GM19328 (cell line): ENCODE measurements at regions not wholly inside any gene's neighbourhood (a gene's known extent, or its start where the extent isn't known, plus 50 kb on each side); places are given as distances from the start of the nearest gene placed in this dataset.

Experiments used
- ATAC-seq: cut with Tn5 transposase; IDR thresholded peaks from one replicate; pipeline ENCODE4 v1.9.1; 2021; ENCODE audit warnings: mild to moderate bottlenecking, moderate library complexity; ENCODE audit not compliant: unreplicated experiment

- no peak for ATAC-seq
These were observed 118.2 kb upstream of the C7orf33 start for GRCh38 chr7:148472406-148472805.

GRCh38 chr7:148473703-148474480 lies 116.7 kb upstream of the C7orf33 start:
- ATAC-seq: no peak

GRCh38 chr7:148474481-148475025 lies 116.0 kb upstream of the C7orf33 start:
- no peak for ATAC-seq

- no peak for ATAC-seq
These were observed 112.0 kb upstream of the C7orf33 start for GRCh38 chr7:148478551-148478950.

- no peak for ATAC-seq
These were observed 110.0 kb upstream of the C7orf33 start for GRCh38 chr7:148480479-148481146.

- ATAC-seq: no peak
These were observed 109.4 kb upstream of the C7orf33 start for GRCh38 chr7:148481147-148481526.

GRCh38 chr7:148481971-148482626 lies 108.5 kb upstream of the C7orf33 start:
- ATAC-seq: no peak

- ATAC-seq: no peak
These were observed 106.9 kb upstream of the C7orf33 start for GRCh38 chr7:148483515-148484308.

GRCh38 chr7:148484486-148484885 lies 106.1 kb upstream of the C7orf33 start:
- no peak for ATAC-seq

GRCh38 chr7:148485618-148486017 lies 104.9 kb upstream of the C7orf33 start:
- no peak for ATAC-seq

- ATAC-seq: no peak
These were observed 103.6 kb upstream of the C7orf33 start for GRCh38 chr7:148486937-148487336.

- ATAC-seq: no peak
These were observed 102.7 kb upstream of the C7orf33 start for GRCh38 chr7:148487912-148488311.

GRCh38 chr7:148489678-148490077 lies 100.9 kb upstream of the C7orf33 start:
- ATAC-seq: no peak

GRCh38 chr7:148492157-148492860 lies 98.3 kb upstream of the C7orf33 start:
- no peak for ATAC-seq

- ATAC-seq: no peak
These were observed 95.0 kb upstream of the C7orf33 start for GRCh38 chr7:148495605-148496004.

GRCh38 chr7:148500978-148501377 lies 89.6 kb upstream of the C7orf33 start:
- ATAC-seq: peak; percentile 2

- ATAC-seq: no peak
These were observed 86.6 kb upstream of the C7orf33 start for GRCh38 chr7:148503900-148504487.

GRCh38 chr7:148505645-148506375 lies 84.8 kb upstream of the C7orf33 start:
- ATAC-seq: no peak

GRCh38 chr7:148507064-148507573 lies 83.4 kb upstream of the C7orf33 start:
- ATAC-seq: peak; percentile 95
